ENCODE measurements at regions not wholly inside any gene's neighbourhood (a gene's known extent, or its start where the extent isn't known, plus 50 kb on each side); places are given as distances from the start of the nearest gene placed in this dataset.

DNA sequence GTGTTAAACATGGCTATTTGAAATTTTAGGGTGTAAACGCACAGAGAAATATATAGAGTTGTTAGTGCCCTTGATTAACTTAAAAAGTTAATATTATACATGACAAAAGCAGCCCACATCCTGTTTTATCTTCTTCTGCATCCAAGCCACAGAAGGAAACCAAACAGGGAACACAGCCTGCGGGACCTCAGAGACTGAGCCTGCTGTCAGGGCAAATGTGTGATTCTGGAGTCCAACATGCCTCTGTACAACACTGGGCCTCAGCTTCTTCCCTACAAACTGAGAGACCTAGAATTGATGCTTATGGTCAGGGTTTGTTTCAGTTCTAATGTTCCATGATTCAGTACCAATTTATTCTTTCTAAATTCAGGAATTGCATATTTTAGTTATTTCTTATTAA lies 404.7 kb downstream of the FBXO15 start:
- no peak for DNase-seq (ENCODE audit: low read depth in 2 of 3, low spot score in 1 of 3)

DNA sequence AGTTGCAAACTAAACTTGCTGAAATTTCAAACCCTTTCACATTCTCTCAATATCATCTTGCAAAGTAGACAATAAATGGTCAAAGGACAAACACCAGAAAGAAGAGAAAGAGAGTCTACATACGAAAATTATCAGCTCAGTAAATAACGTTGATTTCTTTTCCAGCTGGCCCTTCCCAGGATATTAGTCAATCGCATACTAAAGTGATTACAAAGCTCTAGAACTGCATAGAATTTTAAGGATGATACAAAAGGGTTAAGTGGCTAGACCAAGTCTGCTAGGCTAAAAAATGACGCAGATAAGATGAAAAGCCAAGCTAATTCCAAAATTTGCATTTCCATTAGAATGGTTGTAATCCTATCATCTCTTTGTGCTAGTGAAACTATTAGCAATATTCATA lies 405.7 kb downstream of the FBXO15 start:
- DNase-seq (ENCODE audit: low read depth in 2 of 3, low spot score in 1 of 3): no peak

DNA sequence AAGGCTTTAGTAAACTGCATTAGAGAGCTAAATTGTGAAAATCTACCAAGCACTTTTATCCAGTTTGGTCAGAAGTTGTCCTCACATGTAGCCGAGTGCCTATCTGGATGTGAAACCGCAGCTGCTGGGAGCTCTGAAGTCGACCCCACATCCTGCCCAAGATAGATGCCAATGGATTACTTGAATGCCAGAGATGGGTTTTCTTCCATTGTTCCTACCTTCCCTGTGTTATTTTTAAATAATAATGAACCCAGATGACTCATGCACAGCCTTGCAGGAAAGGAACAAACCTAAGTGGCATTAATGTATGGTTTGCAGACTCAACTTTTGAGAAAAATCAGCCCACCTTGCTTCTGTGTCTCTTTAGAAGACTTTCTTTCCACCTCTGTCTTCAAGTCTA lies 408.5 kb downstream of the FBXO15 start:
- no peak for DNase-seq (ENCODE audit: low read depth in 2 of 3, low spot score in 1 of 3)

DNA sequence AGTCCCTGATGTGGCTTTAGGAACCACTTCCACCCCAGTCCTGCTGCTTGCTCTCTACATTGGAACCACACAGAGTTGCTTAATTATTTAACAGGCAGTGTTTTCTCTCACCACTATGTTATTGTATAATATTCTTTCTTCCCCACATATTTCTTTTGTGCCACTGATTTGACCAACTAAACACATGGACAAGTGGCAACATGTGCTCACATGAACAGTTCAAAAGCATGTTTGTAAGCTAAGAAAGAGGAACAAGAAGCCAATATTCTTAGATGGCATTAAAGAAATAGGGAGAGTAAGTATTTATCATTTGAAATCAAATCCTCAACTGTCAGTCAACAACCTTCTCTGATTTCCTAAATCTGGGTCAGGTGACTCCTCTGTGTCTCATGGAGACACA lies 409.6 kb downstream of the FBXO15 start:
- no peak for DNase-seq (ENCODE audit: low read depth in 2 of 3, low spot score in 1 of 3)

DNA sequence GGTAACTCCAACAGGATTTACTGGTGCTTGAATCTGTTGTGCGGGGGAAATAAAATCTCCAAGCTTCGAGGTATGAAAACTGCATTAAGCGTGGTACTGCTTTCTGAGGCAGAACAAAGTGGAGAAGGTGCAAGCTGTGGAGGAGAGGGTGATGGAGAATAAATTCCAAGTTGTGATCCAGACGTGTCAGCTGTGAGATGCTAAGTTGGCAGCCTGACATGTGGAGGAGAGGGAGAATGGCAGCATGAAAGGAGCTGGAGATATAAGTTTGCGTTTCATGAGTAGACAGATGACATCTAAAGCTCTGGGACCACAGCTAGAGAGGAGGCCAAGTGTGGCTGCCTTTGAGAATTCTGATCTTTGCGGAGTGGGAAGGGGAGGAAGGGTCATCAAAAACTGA lies 411.8 kb downstream of the FBXO15 start:
- DNase-seq (ENCODE audit: low read depth in 2 of 3, low spot score in 1 of 3): no peak

DNA sequence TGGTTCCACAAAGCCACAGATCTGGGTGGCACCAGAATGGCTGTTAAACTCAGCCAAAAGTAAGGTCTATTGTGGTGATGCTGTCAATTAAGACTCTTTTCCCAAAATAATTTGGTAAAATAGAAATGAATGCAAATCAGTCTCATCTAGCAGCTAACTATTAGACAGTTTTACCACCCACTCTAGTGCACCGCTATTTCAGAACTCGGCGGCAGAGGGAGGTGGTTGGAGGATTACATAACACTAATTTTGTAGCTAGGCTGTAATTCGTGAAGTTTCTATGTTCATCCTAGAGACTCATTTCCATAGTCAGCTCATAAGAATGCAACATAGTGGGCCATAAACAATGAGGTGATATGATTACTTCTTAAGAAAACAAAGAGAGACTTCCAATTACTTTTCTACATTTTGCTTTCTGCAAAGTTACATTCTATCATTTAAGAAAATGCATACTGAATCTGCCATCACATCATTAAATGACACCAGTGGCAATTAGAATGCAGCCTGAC lies 413.8 kb downstream of the FBXO15 start:
- no peak for DNase-seq (ENCODE audit: low read depth in 2 of 3, low spot score in 1 of 3)

DNA sequence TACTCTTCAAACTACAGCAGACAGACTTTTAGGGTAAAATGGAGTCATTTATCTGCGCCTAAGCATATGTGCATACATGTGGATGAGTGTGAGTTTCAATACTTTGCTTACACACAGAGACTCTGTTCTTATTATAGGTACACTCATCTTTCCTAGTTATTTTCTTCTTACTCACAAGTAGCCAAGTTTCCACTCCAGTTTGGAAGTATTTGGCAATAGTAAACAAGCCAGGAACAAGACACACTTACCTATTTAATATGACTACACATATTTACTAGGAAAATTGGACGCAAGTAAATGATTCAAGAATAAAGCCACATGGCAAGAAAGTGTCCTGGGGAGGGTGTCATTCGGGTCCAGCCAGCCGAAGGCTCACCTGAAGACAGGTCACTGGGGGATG lies 414.3 kb downstream of the FBXO15 start:
- no peak for DNase-seq (ENCODE audit: low read depth in 2 of 3, low spot score in 1 of 3)

DNA sequence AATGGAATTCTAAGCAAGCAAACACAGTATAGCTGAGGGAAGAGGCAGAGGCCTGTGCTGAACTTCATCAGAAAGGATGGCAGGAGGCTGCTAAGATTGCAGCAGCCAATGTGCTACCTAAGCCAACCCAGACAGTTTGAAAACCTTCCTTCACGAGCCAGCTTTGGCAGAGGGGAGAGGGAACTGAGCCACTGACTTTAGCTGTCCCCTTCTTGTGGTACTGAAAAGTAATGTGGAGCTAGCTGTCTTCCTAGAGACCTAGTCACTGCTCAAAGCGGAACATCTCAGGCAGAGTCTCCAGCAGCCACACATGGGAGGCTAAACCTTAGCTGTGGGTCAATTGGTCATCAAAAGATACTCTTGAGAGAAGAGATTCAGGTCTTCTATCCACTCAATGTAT lies 419.0 kb downstream of the FBXO15 start:
- DNase-seq (ENCODE audit: low read depth in 2 of 3, low spot score in 1 of 3): no peak

DNA sequence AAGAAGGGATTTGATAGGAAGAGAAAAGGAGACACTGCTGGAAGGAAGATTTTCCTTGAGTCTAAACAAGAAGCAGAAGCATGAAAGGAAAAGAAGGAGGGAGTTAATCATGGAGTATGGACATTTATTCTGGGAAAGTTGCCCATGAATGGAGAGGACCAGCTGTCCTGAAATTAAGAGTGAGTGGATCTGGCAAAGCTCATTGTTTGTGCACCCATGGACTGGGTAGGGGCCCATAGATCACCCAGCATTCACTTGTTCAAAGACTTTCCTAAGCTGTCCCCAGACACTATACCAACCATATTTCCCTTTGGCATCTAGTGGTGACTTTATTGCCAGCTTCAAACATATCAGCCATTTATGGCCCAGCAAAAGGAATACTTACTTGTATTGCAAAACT lies 422.7 kb downstream of the FBXO15 start:
- no peak for DNase-seq (ENCODE audit: low read depth in 2 of 3, low spot score in 1 of 3)

DNA sequence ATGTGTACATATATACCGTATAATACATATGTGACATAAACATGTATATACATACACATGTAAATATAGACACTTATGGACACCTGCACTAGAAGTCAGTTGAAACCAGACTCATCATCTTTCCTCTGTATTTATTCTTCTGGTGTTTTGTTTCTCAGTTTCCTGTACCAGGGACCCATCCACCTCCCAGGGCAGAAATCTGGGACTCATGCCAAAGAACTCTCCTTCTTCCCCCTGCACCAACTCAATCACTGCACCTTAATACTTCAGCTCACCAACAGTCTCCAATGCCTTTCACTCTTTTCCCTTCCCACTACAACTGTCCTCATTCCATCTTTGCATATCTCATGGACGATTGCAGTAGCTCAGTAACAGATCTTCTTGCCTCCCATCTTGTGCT lies 428.0 kb downstream of the FBXO15 start:
- no peak for DNase-seq (ENCODE audit: low read depth in 2 of 3, low spot score in 1 of 3)

DNA sequence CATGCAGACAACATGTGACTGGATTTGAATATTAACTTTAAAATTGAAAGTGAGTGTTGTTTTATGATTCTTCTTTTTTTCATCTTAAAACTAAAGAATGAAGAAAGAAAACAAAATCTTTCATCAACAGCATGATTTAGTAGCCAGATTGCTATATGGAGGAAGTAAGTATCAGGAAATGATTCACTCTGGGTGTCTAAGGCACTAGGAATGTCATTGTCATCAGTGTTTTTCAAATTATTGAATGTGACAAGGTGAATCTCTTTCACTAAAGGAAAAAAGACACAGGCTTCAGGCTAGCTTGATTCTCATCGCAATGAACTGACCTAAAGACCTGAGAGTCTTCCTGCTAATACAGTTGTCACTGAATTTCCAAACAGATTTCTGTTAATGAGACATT lies 430.1 kb downstream of the FBXO15 start:
- DNase-seq (ENCODE audit: low read depth in 2 of 3, low spot score in 1 of 3): no peak

DNA sequence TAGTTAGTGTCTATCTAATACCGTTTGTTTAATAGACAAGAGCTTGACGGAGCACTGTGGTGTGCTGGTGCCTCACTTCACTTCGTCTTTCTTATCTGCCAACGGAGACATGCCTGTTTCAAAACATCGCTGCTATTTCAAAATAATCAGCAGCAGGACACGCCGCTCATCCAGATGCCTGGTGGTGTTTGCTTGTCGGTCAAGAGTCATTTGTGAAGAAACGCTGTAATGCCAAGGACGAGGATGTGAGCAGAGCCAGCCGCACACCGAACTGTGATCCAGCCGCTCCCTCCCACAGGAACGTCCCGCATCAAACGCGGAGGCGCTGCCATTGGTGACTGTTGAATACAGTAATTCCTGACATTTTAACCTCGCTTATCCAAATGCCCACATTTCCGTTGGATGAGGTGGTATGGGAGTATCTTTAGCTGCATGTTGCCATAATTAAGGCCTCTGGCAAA lies 432.4 kb downstream of the FBXO15 start:
- DNase-seq (ENCODE audit: low read depth in 2 of 3, low spot score in 1 of 3): no peak

DNA sequence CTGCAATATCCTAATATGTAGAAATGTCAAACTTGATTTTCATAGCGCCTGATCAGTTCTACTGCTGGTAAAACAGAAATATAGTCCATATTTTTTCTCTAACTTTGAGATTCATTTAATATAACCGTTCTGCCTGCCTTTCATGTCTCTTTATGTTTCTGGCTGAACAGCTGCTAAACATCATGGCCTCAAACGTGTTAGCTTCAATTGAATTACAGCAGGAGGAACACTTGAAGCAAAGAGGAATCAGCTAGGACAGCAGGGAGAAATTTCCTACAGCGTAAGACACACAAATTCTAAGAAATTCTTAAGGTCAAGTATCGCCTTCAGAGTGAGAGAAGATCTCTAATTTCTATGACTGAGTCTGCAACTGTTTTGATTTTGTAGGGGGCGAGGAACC lies 433.2 kb downstream of the FBXO15 start:
- DNase-seq (ENCODE audit: low read depth in 2 of 3, low spot score in 1 of 3): no peak

DNA sequence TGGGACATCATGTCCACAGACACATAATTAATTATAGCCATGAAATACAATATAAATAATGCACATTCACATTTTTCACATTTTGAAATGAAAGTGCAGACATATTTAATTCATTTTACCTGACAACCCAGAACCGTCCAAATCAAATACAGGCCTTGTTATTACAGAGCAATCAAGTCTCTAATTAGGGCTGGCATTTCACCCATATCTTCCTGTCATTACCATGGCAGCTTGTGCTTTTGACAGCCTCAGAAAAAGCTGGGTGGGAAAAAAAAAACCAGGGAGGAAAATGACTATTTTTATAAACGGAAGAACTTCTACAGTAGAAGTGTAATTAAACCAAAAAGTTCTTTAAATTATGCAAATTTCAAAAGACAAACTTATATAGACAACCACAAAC lies 436.4 kb downstream of the FBXO15 start:
- no peak for DNase-seq (ENCODE audit: low read depth in 2 of 3, low spot score in 1 of 3)

DNA sequence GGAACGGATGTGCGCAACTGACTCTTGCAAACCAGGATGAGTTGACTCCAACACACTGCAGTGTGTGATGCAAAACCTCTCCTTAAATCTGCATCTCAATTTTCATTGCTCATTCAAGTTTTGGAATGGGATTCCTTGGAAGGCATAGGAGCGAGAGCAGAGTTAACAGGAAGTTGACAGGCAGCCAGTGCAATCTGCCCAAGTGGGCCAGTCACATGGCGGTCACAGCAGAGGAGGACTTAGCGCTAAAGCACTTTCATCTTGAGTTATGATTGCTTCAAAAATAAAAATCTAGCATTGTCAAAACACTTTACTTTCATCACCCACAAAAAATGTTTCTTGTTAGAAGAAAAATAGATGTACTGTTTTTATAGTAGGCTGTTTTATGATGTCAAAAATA lies 439.0 kb downstream of the FBXO15 start:
- no peak for DNase-seq (ENCODE audit: low read depth in 2 of 3, low spot score in 1 of 3)

DNA sequence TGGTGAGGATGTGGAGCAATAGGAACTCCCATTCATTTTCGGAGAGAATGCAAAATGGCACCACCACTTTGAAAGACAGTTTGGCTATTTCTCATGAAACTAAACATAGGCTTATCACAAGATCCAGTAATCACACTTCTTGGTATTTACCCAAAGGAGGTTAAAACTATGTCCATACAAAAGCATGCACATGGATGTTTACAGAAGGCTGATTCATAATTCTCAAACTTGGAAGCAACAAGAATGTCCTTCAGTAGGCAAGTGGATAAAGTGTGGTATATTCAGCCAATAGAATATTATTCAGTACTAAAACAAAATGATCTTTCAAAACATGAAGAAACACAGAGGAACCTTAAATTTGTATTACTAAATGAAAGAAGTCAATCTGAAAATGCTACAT lies 440.6 kb downstream of the FBXO15 start:
- DNase-seq (ENCODE audit: low read depth in 2 of 3, low spot score in 1 of 3): no peak

DNA sequence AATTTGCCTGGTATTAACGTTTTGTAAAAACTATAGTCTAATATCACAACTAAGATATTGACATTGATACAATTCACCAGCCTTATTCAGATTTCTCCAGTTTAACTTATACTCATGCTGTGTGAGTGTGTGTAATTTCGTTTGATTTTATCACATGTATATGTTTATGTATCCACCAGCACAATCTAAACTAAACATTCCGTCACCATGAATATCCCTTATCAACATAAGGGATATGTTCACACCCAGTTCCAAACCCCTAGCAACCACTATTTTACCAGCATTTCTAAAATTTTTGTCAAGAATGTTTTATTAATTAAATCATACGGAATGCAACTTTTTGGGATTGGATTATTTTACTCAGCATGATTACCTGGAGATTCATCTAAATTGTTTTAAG lies 450.3 kb downstream of the FBXO15 start:
- no peak for DNase-seq (ENCODE audit: low read depth in 2 of 3, low spot score in 1 of 3)

DNA sequence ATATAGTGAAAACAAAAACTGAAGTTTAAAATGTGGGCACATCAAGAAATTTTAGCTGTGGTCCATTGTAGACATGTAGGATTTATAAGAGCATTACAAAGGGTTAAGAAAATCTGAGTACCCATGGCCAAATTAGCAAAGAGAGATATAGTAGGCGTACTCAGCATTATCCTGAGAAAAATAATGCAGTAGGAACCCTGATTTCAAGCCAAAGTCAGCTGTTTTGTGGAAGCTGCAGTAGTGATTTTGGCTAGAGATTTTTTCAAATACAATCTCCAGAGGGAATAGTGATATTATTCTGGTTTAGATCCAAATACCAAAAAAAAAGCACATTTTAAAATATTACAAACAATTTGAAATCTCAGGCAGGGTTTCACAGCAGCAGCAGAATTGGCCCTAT lies 450.9 kb downstream of the FBXO15 start:
- no peak for DNase-seq (ENCODE audit: low read depth in 2 of 3, low spot score in 1 of 3)

DNA sequence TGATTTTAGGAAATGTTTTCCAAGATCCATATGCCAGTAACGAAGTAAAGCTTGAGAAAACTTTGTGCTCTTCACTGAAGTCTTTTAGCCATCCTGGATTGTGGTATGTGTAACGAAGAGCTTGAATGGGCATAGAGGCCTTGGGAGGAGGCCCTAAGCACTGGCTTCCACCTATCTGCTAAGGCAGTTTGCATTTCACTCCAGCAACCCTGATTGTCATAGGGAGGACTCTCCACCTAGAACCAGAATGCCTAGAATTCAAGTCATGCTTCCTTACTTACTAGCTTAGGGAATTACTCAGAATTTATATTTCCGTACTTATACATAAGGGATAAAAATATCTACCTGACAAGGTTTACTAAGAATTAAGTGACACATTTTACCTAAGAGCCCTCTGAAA lies 451.5 kb downstream of the FBXO15 start:
- DNase-seq (ENCODE audit: low read depth in 2 of 3, low spot score in 1 of 3): no peak

DNA sequence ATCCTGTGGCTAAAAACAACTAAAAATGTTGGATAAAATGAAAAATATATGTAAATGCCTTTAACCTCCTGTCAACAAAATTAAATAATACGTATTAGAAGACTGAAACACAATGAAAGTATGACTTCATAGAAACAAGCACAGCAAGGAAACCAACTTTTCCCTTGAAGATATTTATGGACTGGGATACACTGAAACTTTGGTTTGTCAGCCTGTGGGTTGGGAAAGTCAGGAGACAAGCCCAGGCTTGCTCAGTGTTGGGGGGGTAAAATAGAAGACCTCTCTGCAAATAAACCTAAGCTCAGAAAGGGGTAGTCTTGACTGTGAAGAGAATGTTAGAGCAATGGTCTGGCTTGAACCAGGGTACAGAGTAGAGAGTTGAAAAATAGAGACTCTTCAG lies 454.5 kb downstream of the FBXO15 start:
- DNase-seq (ENCODE audit: low read depth in 2 of 3, low spot score in 1 of 3): no peak

DNA sequence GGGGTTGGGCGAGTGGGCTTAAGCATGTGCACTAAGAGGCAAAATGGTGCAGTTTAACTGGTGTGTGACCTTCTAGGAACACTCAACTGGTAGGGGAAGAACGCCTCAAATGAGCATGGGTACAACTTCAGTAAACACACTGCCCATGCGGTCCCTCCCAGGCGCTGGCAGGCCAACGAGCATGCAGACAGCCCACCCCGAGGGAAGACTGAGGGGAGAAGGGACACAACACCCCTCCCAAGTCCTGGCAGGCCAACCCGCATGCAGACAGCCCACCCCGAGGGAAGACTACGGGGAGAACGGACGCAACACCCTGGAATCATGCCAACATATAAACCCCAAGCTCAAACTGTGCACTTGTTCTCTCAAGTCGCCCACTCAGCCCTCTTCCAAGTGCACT lies 456.0 kb downstream of the FBXO15 start:
- DNase-seq (ENCODE audit: low read depth in 2 of 3, low spot score in 1 of 3): no peak

DNA sequence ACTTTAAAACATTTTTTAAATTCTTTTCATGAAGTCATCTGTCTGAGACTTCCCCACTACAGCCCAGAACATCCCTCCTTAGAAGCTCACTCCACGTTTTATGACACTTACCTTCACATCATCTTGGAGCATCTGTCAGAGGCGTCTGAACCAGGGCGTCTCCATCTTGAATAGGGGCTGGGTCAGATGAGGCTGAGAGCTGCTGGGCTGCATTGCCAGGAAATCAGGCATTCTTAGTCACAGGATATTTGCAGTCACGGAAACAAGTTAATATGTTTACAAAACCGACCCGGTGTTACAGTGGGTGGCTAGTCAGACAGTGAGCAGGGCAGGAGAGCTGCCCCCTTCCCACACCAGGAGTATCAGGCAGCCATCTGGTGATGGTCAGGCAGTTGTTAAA lies 456.5 kb downstream of the FBXO15 start:
- DNase-seq (ENCODE audit: low read depth in 2 of 3, low spot score in 1 of 3): no peak

DNA sequence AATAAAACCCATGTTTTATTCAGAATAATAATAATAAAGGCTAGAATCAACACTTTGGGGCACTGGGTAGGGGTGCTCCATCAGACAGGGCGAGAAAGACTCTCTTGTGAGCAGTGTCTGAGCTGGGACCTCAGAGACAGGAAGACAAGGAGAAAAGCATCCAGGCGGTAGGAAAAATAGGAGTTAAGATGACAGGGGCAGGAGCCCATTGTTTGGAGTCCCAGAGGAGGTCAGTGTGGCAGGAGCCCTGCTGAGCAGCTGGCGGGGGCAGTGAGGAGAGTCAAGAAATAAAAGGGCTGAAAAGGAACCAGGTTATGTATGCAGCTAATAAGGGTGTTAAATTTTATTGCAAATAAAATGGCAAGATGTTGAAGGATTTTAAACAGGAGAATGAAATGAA lies 457.4 kb downstream of the FBXO15 start:
- DNase-seq (ENCODE audit: low read depth in 2 of 3, low spot score in 1 of 3): no peak
